ENCODE measurements at regions not wholly inside any gene's neighbourhood (a gene's known extent, or its start where the extent isn't known, plus 50 kb on each side); places are given as distances from the start of the nearest gene placed in this dataset.

- CTCF ChIA-PET (ENCODE audit: low intra/inter-chr PET ratio): no interaction called here
- POLR2A ChIA-PET: no interaction called here
These were observed 1527.3 kb upstream of the GOT2 start for GRCh38 chr16:60261425-60261824.

DNA sequence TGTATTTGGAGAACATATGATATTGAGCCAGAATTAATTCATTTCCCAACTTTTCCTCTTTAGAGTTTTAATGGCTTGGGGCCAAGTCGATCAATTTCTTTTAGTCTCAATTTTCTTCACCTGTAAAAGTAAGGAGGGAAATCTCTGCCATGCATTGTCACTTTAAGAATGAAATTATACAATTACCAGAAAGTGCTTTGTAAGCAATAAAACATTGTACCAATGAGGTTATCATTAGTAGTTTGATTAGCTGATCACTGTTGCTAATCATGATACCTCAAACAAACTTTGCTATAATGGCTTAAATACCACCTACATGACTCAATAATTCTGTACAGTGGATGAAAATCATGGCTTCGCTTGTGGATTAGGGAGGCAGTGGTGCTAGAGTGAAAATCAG lies 1525.8 kb upstream of the GOT2 start:
- POLR2A ChIA-PET: no interaction called here
- H3K79me2 ChIP-seq (ENCODE audit: control insufficient read depth, insufficient read depth, low read length): no peaks in the 10 kb centered on the region
- no peak for TF ChIP-seq ZNF324 (CRISPR knock-in tag; IDR thresholded peaks at IDR 0.05)
- no peak for TF ChIP-seq NCOA6 (IDR thresholded peaks at IDR 0.05)
- no peak for TF ChIP-seq CC2D1A (IDR thresholded peaks at IDR 0.05)
- TF ChIP-seq, protein P1, sequence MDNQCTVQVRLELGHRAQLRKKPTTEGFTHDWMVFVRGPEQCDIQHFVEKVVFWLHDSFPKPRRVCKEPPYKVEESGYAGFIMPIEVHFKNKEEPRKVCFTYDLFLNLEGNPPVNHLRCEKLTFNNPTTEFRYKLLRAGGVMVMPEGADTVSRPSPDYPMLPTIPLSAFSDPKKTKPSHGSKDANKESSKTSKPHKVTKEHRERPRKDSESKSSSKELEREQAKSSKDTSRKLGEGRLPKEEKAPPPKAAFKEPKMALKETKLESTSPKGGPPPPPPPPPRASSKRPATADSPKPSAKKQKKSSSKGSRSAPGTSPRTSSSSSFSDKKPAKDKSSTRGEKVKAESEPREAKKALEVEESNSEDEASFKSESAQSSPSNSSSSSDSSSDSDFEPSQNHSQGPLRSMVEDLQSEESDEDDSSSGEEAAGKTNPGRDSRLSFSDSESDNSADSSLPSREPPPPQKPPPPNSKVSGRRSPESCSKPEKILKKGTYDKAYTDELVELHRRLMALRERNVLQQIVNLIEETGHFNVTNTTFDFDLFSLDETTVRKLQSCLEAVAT (IDR thresholded peaks at IDR 0.05): no peak
- TF ChIP-seq GABPB2 (CRISPR knock-in tag; conservative IDR thresholded peaks at IDR 0.05): no peak
- TF ChIP-seq ZNF263 (CRISPR knock-in tag; IDR thresholded peaks at IDR 0.05; ENCODE audit: borderline replicate concordance): no peak
- no peak for TF ChIP-seq BRF1 (IDR thresholded peaks at IDR 0.05; ENCODE audit: borderline replicate concordance, extremely low read depth, insufficient read length)
- TF ChIP-seq ZNF316 (IDR thresholded peaks at IDR 0.05): peak; percentile 54
- TF ChIP-seq MAFG (tag; conservative IDR thresholded peaks at IDR 0.05): peak; percentile 34
- TF ChIP-seq MAFF (IDR thresholded peaks at IDR 0.05; ENCODE audit: low read length): peak; percentile 41
- no peak for TF ChIP-seq PHF21A (IDR thresholded peaks at IDR 0.05; ENCODE audit: borderline replicate concordance, low read depth)
- TF ChIP-seq SIX5 (IDR thresholded peaks at IDR 0.05; ENCODE audit: borderline replicate concordance in 1 of 2, insufficient read depth in 1 of 2, low read depth in 1 of 2, low read length in 2 of 2): no peak
- no peak for TF ChIP-seq RBM15 (IDR thresholded peaks at IDR 0.05; ENCODE audit: insufficient read depth, low read length)
- no peak for TF ChIP-seq CBX3 (IDR thresholded peaks at IDR 0.05; ENCODE audit: borderline replicate concordance in 1 of 2, low read length in 2 of 2)
- TF ChIP-seq CHD2 (IDR thresholded peaks at IDR 0.05; ENCODE audit: low read depth, low read length): no peak
- no peak for TF ChIP-seq SMC3 (conservative IDR thresholded peaks at IDR 0.05; ENCODE audit: insufficient read depth, low read depth, low read length)
- TF ChIP-seq MAFK (IDR thresholded peaks at IDR 0.05; ENCODE audit: low read length): 0 out of 2 replicates have a peak, but pooled peaks have one; percentile 32
- no peak for TF ChIP-seq HIVEP1 (CRISPR knock-in tag; IDR thresholded peaks at IDR 0.05)

More at GRCh38 chr16:60261425-60261824, 1527.3 kb upstream of the GOT2 start:
- BruUV-seq (replicated peaks): no TSS peak
- Histone ChIP-seq H2AFZ (ENCODE audit: low read depth, low read length) (no peak overlapping the region), H3K36me3 (ENCODE audit: control insufficient read depth, insufficient read depth, low read length) (no peaks in the 10 kb centered on the region), H3K4me1 (replicated peaks in 1 of 2; ENCODE audit: control insufficient read depth in 2 of 2, insufficient read depth in 2 of 2, low read length in 2 of 2) (no peaks in the 10 kb centered on the region), H3K27me3 (ENCODE audit: control insufficient read depth in 2 of 2, insufficient read depth in 2 of 2, low read length in 2 of 2) (no peaks in the 10 kb centered on the region), H3K4me3 (no peak overlapping the region), H3K9me1 (ENCODE audit: control insufficient read depth, insufficient read depth, low read length) (no peaks in the 10 kb centered on the region), H3K27ac (ENCODE audit: extremely low read depth, low read depth, low read length) (no peak overlapping the region), H3K9me3 (replicated peaks; ENCODE audit: control insufficient read depth, insufficient read depth, low read depth, low read length) (no peaks in the 10 kb centered on the region), H3K79me2 (ENCODE audit: control insufficient read depth, insufficient read depth, low read length) (no peaks in the 10 kb centered on the region), H4K20me1 (replicated peaks; ENCODE audit: control insufficient read depth, insufficient read depth, low read length) (no peaks in the 10 kb centered on the region), H3K4me2 (ENCODE audit: insufficient read depth, low read length) (no peak overlapping the region), H3K9ac (ENCODE audit: insufficient read depth in 1 of 2, low read depth in 2 of 2, low read length in 2 of 2) (no peak overlapping the region)
- FAIRE-seq: no peak
- TF ChIP-seq PHF20 (IDR thresholded peaks at IDR 0.05; ENCODE audit: partially characterized antibody): no peak
- no peak for TF ChIP-seq DPF2 (IDR thresholded peaks at IDR 0.05)
- TF ChIP-seq ZSCAN29 (IDR thresholded peaks at IDR 0.05): no peak
- no peak for TF ChIP-seq TGIF2 (CRISPR knock-in tag; IDR thresholded peaks at IDR 0.05)
- no peak for TF ChIP-seq NUFIP1 (IDR thresholded peaks at IDR 0.05; ENCODE audit: partially characterized antibody)
- in situ Hi-C loops (cut with MboI): no loop called here
- 0% methylated on average over 1 of the region's 1 CpG for WGBS (ENCODE audit: insufficient coverage, low coverage, missing lambda C conversion rate)
- intact Hi-C loops (cut with micrococcal nuclease): no loop called here
- DNase-seq (ENCODE audit: extremely low read depth in 1 of 4, low spot score in 3 of 4): no peak
- no peak for ATAC-seq

More for the DNA sequence above, 1525.8 kb upstream of the GOT2 start:
- in situ Hi-C loops (cut with MboI) (no loop called here), intact Hi-C loops (cut with micrococcal nuclease) (no loop called here)
- H3K27me3 ChIP-seq (ENCODE audit: control insufficient read depth in 2 of 2, insufficient read depth in 2 of 2, low read length in 2 of 2): no peaks in the 10 kb centered on the region
- H3K4me2 ChIP-seq (ENCODE audit: insufficient read depth, low read length): no peak overlapping the region
- ATAC-seq: no peak
- H3K9me3 ChIP-seq (replicated peaks; ENCODE audit: control insufficient read depth, insufficient read depth, low read depth, low read length): no peaks in the 10 kb centered on the region
- no peaks in the 10 kb centered on the region for H3K36me3 ChIP-seq (ENCODE audit: control insufficient read depth, insufficient read depth, low read length)
- no peaks in the 10 kb centered on the region for H3K4me1 ChIP-seq (replicated peaks in 1 of 2; ENCODE audit: control insufficient read depth in 2 of 2, insufficient read depth in 2 of 2, low read length in 2 of 2)
- H3K4me3 ChIP-seq: no peak overlapping the region
- H3K9ac ChIP-seq (ENCODE audit: insufficient read depth in 1 of 2, low read depth in 2 of 2, low read length in 2 of 2): no peak overlapping the region
- DNase-seq (ENCODE audit: extremely low read depth in 1 of 4, low spot score in 3 of 4): no peak
- 0% methylated on average over 2 of the region's 2 CpGs for WGBS (ENCODE audit: insufficient coverage, low coverage, missing lambda C conversion rate)
- CTCF ChIA-PET (ENCODE audit: low intra/inter-chr PET ratio): no interaction called here
- no peaks in the 10 kb centered on the region for H3K9me1 ChIP-seq (ENCODE audit: control insufficient read depth, insufficient read depth, low read length)
- FAIRE-seq: no peak
- no TSS peak for BruUV-seq (replicated peaks)
- no peak overlapping the region for H2AFZ ChIP-seq (ENCODE audit: low read depth, low read length)
- H3K27ac ChIP-seq (ENCODE audit: extremely low read depth, low read depth, low read length): no peak overlapping the region
- no peaks in the 10 kb centered on the region for H4K20me1 ChIP-seq (replicated peaks; ENCODE audit: control insufficient read depth, insufficient read depth, low read length)
